Eye (tissue), 1 donor: ENCODE measurements at regions not wholly inside any gene's neighbourhood (a gene's known extent, or its start where the extent isn't known, plus 50 kb on each side); places are given as distances from the start of the nearest gene placed in this dataset.
"Not testable (repeated sequence)": the region's sequence is repeated elsewhere in the genome, so short reads cannot be mapped to it uniquely, and the experiment has no call there.

Experiments used
- DNase-seq: peaks from one replicate; pipeline ENCODE4 v3.0.0-alpha.2; 2015

DNA sequence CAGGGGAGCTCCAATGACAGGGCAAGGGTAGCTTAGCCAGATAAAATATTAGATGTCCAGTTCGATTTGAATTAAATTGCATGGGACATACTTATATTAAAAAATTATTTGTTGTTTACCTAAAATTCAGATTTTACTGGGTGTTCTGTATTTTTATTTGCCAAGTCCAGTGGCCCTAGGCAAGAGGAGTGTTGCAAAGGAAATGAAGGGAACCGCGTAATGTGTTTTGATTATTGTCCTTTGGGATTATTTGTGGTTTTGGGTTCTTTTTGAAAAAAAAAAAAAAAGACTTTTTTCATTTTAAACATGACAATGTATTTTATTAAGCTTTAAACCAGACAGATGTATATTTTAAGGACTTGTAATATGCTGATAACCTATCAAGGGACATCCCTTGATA, 179.3 kb downstream of the C9orf152 start:
- no peak for DNase-seq

GRCh38 chr9:110029429-110029955, 178.5 kb downstream of the C9orf152 start:
- DNase-seq: peak; percentile 37

DNA sequence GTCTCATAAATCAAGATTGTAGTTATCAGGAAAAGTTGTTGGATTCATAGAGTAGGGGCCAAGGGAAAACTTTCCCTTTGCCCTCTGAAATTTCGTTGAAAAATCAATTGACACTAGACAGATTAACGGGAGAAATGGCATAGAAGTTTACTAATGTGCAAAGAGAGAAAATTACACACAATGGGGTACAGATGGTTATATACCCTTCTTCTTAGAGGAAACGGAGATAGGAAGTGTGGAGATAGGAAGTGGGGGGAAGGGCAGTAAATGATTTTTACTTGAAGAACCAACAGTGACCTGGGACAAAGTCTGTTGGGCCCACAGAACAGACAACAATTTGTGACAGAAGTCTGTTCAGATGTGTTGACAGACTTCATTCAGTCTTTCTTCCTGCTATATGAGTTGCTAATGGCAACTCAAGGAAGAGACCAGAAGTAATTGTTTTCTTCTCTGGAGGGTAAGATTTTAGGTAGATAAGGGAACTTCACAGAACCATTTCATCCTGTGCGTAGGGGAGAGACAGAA, 177.9 kb downstream of the C9orf152 start:
- no peak for DNase-seq

DNA sequence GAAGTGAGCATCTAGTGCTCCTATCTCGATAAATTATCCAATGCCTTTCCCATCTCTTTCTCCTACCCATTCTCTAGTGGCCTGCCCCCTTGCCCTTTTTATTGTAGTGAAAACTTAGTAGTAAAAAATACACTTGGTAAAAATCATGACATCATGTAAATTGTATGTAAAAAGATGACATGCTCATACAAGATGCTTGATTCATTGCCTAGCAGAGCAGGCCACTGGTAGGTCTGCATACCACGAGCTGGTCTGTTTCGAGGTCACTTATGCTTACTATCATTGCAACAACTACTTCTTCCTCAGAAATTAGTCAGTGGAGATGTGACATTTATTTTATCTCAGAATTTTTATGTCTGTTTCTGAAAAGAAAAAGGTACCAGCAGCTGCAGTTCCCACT, 177.3 kb downstream of the C9orf152 start:
- no peak for DNase-seq

DNA sequence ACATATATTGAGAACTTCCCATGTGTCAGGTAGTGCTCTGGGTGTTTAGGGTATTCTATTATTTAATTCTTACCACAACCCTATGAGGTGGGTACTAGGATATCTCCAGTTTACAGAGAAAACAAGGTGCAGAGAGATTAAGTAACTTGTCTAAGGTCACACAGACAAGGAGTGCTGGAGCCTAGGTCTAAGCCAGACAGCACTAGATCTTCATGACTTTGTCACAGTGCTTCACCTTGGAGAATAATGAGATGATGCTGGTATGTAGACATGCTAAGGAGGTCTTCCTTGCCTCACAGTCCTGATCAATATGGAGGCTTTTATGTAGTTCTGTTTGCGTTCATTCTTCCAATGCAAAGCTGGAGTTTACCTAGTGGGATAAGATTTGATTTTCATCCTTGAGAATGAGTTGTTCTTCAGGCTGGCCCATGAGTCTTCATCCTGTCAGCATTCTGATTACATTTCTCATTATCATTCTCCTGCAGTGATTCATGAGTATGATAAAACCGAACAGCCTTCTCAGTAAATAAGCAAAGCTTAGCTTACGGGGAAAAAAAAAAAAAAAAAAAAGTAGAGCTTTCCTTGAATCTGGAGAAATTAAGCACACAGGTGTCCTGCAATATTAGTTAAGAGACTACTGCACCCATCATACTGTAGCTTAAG, 176.3 kb downstream of the C9orf152 start:
- no peak for DNase-seq

DNA sequence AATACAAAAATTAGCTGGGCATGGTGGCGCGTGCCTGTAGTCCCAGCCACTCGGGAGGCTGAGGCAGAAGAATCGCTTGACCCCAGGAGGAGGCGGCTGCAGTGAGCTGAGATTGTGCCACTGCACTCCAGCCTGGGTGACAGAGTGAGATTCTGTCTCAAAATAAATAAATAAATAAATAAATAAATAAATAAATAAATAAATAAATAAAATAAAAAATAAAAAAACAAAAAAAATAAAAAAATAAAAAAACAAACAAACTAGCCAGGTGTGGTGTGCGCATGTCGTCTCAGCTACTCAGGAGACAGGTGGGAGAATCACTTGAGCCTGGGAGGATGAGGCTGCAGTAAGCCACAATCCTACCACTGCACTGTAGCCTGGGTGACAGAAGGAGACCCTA, 175.4 kb downstream of the C9orf152 start:
- not testable (repeated sequence) for DNase-seq

- no peak for DNase-seq
These were observed 174.1 kb downstream of the C9orf152 start for GRCh38 chr9:110033869-110034268.

DNA sequence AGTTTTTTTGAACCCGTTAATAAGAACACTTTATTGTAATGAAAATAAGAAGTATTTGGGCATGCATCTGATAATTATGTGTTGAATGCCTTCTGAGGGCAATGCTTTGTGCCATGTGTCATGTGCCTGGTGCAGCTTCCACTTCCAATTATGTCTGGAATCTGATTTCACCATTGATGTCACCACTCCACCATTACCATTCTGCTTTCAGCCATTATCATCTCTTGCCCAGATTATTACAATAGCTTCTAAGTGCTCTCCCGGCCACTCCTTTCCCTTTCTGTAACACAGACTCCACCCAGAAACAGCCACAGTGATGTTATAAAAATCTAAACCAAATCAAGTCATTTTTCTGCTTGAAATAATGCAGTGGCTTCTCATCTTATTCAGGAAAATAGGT, 171.7 kb downstream of the C9orf152 start:
- DNase-seq: no peak

GRCh38 chr9:110040788-110041187, 167.2 kb downstream of the C9orf152 start:
- DNase-seq: no peak

GRCh38 chr9:110041452-110041851, 166.5 kb downstream of the C9orf152 start:
- DNase-seq: no peak

- no peak for DNase-seq
These were observed 160.6 kb downstream of the C9orf152 start for GRCh38 chr9:110047232-110047954.

- peak; percentile 92 for DNase-seq
These were observed 160.0 kb downstream of the C9orf152 start for GRCh38 chr9:110047955-110048402.

GRCh38 chr9:110048403-110048975, 159.5 kb downstream of the C9orf152 start:
- DNase-seq: no peak

GRCh38 chr9:110048976-110049698, 158.8 kb downstream of the C9orf152 start:
- peak; percentile 77 for DNase-seq

- DNase-seq: peak; percentile 41
These were observed 158.1 kb downstream of the C9orf152 start for GRCh38 chr9:110049699-110050450.

- peak; percentile 20 for DNase-seq
These were observed 157.0 kb downstream of the C9orf152 start for GRCh38 chr9:110050925-110051355.

DNA sequence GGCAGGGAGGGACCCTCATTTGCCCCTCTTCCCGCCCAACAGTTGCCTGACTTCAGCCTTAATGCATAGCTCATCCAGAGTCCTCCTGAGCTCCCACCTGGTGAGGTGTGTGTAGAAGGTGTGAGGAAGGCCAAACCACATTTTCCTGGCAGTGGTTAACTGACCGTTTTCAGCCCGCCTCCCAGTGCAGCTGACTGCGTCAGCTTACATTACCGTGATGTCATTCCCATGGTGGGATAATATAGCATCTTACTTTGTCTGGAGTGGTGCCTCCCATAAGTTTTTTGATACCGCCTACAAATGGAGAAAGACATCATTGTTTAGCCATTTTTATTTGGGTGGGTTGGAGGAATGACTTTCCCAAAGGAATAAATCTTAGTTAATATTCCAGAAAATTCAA, 151.9 kb downstream of the C9orf152 start:
- no peak for DNase-seq

DNA sequence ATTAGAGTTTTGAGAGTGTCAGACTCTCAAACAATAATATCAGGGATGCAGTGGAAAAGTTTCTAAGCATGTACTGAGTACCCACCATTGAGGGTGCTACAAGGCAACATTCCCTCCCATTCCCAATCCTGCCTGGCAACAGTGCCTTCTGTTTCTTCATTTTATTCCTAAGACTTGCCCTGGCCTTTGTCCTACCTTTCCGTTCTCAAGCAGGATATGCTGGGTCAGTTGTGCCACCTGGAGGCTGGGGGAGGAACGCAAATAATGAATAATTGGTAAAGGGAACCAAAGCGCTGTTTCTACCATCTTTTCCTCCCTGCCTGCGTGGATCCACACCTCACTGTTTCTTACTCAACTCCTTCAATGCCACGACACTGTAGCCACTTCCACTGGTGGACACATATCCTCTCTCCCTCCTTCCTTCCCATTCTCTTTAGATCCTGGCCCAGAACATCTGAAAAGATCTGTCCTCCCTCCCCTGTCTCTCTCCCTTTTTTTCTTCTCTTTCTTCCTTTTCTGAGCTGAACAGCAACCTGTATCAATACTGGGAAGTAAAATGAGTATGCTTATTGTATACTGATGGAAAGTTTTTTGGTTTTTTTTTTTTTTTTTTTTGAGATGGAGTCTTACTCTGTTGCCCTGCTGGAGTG, 149.5 kb downstream of the C9orf152 start:
- peak; percentile 61 for DNase-seq

DNA sequence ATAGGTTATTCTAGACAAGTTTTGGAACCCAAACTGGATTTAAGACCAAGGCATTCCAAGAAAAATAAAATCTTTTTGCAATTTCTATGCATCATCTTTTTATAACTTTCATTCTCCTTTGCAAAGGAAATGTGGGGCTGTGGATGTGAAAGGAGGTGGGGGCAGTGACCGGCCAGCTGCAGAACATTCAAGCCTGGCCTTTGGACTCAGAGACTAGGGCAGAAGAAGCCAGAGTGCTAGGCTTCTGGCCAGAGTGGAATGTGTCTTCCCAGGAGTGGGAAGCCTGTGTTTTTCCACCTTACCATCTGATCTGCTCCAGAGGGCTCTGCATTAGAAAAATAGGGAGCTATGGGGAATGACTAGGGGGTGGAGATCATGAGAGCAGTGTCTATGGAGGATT, 148.5 kb downstream of the C9orf152 start:
- no peak for DNase-seq

- no peak for DNase-seq
These were observed 143.2 kb downstream of the C9orf152 start for GRCh38 chr9:110064803-110065202.

GRCh38 chr9:110065532-110065931, 142.4 kb downstream of the C9orf152 start:
- no peak for DNase-seq
